ENCODE measurements at regions not wholly inside any gene's neighbourhood (a gene's known extent, or its start where the extent isn't known, plus 50 kb on each side); places are given as distances from the start of the nearest gene placed in this dataset.

DNA sequence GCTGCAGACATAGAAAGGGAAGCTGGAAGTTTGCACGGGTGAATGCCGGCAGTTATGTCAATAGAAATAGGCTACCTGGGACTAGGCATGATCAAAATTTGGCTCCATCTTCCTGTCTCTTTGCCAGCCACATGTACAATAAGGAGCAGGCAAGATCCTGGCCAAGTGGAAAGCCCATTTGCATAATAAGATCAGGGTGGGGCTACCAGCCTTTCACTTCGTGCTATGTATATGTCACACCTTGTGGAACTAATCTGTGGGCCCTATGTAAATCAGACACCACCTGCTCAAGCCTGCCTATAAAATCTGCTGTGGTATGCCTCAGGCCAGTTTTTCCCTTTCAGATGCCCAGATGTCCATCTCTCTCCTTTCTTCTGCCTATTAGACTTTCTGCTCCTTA is 79.3 kb upstream of the DRD2 start:
- no peak for DNase-seq (ENCODE audit: low read depth)

DNA sequence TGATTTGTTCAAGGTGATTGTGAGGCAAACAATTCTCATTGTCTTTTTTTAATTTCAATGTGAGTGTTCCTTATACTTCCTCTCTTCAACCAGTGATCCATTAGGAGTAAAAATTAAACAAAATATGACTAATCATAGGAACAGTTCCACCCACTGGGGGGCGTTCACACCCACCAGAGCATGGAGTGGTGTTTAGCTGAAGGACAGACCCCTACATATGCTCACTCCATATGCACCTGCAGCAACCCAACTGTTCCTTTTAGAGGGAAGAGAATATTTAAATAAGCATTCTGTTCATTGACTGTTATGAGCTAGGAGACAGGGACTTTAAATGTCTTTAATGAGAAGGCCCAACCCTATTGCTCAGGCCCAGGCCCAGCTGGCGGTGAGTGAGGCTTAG is 78.7 kb upstream of the DRD2 start:
- no peak for DNase-seq (ENCODE audit: low read depth)

DNA sequence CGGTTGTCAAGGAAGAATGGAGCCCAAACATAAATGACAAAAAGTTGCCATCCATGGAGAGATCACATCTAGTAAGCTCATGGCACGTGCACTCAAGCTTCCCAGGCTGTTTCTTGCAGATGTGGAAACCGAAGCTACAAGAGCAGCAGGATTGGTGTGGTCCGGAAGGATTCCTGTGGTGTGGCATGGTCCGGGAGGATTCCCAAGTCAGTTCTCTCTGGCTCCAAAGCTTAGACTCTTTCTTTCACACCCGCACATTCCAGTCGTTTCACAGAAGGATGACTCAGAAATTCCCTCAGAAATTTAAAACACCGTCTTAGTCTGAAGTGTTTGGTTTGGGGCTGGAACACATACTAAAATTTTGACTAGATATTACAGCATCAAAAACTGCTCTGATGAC is 78.0 kb upstream of the DRD2 start:
- DNase-seq (ENCODE audit: low read depth), result peak; percentile 79

DNA sequence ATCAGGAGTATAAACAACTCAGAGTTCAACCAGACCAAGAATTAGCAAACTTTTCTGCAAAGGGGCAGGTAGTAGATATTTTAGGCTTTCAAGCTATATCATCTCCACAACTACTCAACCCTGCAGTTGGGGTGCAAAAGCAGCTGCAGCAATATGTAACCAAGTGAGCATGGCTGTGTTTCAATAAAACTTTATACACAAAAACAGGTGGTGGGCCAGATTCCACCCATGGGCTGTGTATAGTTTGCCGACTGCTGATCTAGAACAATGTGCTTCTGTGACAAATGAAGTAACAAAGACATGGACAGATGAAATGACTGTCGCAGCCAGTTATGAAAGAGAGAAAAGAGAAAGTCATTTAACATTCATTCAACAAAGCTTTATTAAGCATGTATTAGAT is 77.1 kb upstream of the DRD2 start:
- no peak for DNase-seq (ENCODE audit: low read depth)

DNA sequence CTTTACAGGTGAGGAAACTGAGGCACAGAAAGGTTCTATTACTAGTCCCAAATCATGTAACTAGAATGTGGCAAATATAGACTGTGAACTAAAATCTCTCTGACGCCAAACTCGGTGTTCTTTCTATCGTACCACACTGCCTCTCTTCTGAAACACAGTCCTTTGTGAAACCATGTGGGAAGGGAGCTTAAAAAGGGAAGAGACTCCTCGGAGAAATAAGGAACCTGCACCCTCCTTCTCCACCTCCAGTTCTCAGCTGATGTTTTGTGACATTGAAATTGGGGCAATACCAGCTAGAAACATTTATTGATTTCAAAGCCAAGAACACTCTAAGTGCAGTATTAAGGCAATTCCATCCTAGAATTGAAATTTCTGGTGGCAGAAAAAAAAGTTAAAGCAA is 76.4 kb upstream of the DRD2 start:
- no peak for DNase-seq (ENCODE audit: low read depth)

DNA sequence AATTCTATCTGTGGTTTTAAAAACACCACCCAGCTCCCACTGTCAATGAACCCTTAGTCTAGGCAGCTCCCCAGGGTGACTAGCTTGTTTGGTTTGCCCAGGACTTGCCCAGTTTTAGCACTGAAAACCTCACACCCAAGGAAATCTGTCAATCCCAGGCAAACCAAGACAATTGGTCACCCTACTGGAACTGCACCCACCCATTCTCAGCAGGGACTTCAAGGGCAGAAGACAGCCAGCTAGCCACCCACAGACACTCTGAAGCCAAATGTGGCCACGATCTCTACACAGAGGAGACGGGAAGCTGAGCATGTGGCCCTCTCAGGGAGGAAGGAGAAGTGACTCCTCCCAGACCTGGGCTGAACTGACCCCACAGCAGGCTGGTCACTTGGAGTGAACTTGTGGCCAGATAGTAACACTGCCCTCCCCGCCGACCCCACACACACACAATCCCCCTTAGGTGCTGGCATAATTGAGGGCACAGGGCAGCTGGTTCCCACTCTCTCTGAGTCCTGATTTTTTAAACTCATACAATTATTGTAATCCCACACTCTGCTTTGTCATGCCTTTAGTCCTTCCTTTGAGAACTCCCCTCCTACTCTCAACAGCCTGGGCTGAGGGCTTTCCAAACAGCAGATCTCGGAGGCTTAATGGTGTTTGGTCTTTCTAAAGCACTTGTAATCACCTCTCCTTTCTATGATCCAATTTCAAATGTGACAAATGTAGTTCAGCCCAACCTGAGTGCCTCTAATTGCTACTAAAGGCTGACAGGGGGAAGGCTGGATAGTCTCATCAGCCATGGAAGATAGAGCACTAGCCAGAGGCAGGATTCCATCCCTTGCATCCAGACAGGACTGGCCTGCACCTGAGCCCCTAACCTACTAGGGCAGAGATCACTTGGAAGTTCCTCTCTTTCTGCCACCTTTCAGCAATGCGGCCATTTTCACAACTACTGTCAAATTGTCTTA is 74.7 kb upstream of the DRD2 start:
- DNase-seq (ENCODE audit: low read depth), result no peak

DNA sequence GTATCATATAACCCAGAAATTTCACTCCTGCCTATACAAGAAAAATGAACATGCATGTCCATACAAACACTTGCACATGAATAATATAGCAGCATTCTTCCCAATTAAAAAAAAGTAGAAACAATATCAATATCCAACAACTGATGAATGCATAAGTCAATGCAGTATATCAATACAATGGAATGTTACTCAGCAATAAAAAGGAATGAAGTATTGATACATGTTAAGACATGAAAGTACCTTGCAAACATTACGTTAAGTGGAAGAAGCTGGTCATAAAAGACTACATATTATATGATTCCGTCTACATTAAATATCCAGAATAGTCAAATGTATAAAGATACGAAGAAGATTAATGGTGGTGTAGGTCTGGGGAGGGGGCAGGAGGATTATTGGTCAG is 73.9 kb upstream of the DRD2 start:
- no peak for DNase-seq (ENCODE audit: low read depth)

DNA sequence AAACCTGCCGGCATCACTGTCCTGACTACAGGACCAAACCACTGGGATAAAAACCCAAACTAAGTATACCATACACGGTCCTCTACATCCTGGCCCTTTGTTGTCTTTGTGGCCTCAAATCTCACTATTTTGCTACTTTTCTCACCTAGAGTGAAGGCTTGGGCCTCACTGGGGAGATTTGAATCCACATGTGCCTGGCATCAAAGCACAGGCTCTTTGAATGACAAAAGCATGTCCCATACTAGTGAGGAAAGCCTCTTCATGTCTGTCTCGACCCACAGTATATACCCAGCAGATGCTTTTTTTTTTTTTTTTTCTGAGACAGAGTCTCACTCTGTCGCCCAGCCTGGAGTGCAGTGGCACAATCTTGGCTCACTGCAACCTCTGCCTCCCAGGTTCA is 72.5 kb upstream of the DRD2 start:
- DNase-seq (ENCODE audit: low read depth), result no peak

DNA sequence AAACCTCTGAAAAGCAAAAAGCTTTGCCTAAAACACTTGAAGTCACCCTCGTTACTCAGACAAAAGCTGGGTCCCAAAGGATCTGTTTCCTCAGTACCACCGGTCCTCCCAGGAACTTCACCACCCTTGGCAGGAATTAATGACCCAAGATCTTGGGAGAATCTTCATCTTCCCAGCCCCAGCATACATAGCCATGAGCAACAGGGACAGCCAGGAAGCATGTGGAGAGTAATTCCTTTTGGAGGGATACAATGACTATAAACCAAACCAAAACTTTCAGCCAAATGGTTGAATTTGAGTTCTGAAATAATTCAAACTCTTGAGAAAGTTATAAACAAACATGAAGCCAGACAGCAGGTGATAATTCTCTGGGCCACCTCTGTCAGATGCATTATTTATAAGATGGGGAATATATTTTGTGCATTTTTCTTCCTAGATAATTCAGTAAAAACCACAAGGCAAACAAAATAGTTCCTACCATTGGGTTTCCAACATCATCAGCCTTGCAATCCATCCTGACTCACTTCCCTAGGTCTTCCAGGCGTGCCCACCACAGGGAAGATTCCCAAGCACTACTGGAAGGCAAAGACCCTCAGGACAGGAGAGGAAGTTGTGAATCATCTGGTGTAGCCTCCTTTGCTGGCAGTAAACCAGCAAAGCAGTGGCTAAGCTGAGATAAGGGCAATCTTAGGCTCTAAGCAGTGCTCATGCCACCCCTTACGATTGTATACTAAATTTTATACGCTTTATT is 71.7 kb upstream of the DRD2 start:
- DNase-seq (ENCODE audit: low read depth), result peak; percentile 22

DNA sequence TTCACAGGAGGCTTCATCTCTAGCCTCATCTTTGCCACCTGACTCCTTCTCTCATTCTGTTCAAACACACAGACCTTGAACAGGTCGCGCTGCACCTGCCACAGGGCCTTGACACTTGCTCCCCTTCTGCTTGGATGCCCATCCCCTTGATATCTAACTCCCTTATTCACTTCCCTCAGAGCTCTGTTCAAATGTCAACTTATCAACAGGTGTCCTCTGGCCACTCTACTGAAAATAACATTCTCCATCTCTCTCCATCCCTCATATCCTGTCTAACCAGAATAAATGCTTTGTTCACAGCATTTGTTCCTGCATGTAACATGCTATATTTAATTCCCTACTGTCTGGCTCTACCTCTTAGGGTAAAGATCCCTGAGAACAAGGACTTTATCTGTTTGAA is 67.2 kb upstream of the DRD2 start:
- DNase-seq (ENCODE audit: low read depth), result no peak

DNA sequence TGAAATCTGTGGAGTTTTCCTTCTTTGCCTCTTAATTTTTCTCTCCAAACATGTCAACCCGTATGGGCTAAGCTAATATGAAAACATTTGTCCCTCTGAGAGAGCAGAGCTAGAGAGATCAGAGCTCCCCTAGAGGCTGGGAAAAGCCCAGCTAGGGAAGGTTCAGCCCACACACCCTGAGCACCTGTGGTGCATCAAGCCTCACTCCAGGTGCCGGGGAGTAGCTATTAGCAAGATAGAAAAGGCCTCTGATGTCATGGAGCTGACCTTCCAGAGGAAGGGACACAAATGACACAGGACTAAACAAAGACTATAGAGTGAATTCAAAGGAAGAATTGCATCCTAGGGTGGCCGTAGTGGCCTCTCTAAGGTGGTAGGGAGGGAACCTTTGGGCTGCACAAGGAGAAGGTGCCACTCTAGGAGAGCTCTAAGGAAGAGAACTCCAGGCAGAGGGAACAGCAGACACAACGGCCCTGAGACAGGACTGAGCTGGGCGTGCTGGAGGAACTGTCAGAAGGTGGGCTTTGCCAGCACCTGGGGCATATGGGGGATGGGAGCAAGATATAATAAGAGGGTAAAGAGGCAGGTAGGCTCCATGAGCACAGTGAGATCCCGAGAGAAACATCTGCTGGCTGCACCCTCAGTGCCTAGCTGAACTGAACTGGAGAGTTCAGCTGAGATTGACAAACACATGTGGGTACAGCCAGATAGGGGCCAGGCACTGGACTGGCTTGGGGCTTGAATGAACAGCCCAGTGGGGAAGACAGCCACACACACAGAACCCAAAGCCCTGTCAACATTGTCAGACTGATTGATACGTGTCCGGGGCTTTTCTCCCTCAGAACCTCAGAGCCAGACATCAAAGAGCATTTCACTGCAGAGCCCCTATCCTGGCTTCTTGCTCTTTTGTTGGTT is 65.5 kb upstream of the DRD2 start:
- DNase-seq (ENCODE audit: low read depth), result no peak

DNA sequence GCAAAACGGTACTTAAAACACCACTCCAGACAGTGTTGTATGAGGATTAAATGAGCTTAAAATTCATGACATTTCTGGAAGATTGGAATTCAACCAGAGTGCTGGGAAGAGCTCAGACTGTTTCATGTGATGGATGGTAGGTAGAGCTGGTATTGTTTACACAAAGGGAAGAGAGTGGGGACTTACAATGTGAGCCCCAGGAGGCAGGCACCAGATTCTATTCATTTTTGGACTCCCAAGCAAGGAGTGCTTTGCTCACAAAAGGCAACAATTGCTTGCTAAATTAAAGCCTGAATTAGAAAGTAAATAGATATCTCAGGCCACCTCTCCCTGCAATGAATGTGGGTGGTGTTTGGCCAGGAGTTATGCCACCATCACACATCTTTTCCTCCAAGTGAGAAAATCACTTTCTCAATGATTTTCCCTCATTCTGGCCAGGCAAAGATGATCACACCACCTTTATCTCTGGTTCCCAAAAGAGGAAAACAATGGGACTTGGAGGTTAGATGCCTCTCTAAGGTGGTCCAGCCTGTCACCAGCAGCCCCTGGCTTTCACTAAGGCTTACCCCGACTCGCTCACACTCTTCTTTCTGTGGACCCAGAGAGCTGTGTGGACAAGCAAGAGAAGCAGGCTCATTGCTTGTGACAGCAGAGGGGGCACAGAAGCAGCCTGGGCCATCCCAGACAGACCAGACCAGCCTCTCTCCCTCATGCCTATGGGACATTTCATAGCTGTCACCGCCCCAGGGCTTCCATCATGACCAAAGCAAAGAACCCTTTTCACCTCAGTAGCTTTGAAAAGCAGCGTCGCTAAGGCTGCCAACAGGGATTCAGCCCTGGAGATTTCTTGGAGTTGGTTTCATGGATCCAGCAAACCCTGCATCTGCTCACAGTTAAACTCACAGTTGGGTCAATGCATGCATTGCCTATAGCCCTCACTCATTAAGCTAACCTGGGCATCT is 63.5 kb upstream of the DRD2 start:
- DNase-seq (ENCODE audit: low read depth), result no peak

DNA sequence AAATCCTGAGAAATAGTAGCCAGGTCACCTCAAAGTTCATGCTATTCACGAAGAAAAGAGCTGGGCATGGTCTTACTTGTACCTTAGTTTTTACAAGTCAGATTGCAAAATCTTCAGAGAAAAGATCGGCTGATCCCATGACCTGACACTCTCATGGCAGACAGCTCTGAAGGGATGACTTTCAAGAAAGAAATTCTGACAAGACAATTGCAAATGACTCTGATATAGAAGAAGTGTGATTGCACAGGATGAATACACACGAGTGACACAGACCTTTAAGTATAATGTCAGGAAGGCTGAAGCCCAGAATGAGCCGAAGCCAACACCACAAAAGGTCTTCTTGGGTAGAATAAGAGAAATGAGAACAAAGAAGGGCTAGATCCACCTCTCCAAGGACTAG is 59.4 kb upstream of the DRD2 start:
- no peak for DNase-seq (ENCODE audit: low read depth)

DNA sequence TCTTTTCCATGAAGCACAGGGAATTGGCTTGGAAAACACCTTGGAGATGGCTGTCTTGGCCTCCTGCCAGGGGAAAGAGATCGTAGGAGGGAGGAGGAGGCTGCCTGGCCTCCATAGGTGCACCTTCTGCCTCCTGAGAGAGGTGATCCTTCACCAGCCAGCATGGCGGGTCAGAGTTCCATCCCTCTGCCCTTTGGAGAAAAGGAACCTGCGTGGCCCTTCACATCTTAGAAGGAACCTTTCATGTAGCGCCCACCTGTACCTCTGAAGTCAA is 58.2 kb upstream of the DRD2 start:
- DNase-seq (ENCODE audit: low read depth), result no peak

DNA sequence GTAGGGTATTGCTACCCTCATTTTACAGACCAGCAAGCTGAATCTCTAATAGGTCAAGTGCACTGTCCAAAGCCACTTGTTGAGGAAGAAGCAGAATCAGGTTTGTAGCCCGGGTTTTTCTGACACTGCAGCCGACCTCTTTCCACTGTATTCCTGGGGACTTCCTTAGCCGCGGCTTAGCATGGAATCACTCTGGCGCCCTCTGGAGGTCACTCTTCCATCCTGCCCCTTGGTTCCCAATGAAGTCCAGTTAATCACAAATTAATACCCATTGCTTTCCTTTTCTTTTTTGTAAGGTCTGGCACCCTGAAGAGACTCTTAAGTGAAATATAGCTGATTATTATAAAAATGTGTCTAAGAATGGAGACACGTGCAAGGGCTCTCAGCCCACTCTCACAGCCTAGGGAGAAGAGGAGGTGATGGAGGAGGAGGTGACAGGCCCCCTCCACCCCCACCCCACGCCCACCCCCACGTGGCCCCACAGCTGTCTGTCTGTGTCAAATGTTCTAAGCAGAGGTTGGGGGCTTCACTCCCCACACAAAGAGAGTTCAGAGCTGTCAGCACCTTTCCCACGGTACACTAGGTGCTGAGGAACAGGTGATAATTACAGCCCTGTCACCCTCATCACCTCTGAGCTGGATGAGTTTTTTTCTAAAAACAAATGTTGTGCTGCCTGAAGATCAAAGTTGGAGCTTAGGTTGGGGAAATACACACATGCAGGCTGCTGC is 57.7 kb upstream of the DRD2 start:
- DNase-seq (ENCODE audit: low read depth), result peak; percentile 56

DNA sequence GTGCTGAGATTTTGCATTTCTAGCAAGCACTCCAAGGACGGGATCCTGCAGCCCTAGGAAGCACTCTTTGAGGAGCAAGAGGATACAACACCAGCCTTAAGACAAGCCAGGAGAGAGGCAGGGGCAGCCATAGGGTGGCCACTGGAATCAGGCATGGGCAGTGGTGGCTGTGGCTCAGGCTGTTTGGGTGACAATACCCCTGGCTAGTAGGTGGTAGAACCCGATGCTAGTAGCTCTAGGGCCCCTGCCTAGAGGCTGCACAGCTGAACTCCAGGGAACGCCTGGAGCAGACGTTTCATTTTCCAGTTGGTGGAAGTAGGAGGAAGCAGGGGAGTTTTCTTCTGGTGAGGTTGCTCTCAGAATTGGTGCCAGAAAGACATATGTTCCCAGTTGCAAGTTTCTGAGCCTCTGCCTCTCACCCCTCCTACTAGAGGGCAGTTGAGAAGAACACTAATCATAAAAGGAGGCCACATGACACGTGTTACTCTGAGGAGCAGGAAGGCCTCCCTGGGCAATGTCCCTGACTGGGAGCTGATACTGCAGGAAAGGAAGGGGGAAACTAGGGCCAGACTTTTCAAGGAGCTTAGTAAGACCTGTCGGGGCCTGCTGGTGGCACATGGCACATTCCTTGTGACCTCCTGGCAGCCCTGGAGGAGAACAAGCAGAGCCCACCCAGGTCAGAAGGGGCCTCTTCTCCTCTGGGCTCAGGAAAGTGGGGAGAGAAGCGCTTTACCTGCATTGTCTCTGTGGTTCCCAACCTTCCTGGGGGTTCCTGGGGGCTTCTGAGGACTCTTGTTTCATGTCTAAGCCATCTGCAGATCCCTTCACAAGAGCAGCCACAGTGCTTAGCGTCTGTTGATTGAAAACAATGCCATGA is 56.6 kb upstream of the DRD2 start:
- DNase-seq (ENCODE audit: low read depth), result no peak

DNA sequence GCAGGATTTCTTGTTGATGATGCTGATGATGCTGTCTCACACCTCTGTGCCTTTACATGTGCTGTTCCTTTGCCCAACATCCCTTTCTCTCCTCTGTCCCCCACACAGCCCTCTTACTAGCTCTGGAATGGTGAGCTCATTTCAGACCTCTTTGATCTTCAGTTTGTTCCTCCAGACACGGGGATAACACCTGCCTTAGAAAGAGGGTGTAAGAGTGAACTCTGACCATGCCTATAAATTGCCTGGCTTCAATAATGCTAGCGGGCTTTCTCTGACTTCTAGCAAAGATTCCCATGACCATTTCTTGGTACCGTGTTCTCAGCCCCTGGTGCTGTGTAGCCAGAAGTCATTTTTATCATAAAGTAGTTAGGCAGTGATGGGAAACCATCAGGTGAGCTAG is 55.9 kb upstream of the DRD2 start:
- no peak for DNase-seq (ENCODE audit: low read depth)

DNA sequence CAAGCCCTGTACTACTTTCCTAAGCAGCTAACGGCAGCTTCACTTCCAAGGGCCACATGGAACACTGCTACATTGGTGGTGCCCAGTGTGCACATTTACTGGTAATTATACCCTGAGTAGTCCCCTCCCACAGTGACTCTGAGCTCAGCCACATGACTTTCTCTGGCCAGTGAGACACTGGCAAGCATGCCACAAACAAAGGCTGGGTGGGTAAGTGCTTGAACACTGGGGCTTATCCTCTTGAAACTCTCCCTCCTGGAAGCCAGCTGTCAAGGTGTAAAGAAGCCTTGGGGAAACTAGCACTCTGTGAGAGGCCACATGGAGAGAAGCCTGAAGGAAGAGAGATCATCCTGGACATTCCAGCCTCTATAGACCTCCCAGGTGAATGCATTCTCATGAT is 54.4 kb upstream of the DRD2 start:
- DNase-seq (ENCODE audit: low read depth), result no peak

DNA sequence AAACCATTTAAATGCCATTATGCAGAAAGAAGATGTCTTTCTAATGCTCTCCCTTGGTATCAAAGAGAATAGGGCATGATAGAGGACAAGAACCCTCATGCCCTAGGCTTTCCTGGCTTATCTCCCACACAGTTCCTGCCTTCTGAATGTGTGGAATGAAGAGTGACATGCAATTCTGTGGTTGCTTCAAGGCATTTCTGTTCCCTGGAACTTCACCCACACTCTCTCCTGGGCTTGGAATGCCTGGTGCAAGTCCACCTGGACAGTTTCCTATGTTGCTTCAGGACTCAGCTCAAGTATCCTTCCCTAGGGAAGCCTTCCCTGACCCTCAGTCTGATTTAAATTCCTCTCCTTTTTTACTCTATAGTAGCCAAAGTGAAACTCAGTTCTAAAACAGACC is 53.8 kb upstream of the DRD2 start:
- peak; percentile 22 for DNase-seq (ENCODE audit: low read depth)

DNA sequence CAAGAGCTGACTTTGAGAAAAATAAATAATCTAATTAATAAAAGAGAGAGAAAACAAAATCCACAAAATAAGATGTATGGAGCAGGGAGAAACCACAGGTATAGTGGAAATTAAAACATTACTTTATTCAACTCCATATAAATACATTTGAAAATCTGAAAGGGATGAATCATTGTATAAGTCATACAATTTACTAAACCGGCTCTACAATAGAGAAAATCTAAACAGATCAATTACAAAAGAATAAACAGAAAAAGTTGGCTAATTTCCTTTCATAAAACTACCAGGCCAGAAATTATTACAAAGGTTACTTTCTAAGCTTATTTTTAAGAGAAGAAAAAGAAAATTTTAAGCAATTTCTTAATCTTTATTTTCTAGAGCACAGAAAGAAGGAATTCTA is 51.3 kb upstream of the DRD2 start:
- DNase-seq (ENCODE audit: low read depth), result no peak

Measured in renal cortical epithelial cell (primary cell).